ENCODE measurements at regions not wholly inside any gene's neighbourhood (a gene's known extent, or its start where the extent isn't known, plus 50 kb on each side); places are given as distances from the start of the nearest gene placed in this dataset.

DNA sequence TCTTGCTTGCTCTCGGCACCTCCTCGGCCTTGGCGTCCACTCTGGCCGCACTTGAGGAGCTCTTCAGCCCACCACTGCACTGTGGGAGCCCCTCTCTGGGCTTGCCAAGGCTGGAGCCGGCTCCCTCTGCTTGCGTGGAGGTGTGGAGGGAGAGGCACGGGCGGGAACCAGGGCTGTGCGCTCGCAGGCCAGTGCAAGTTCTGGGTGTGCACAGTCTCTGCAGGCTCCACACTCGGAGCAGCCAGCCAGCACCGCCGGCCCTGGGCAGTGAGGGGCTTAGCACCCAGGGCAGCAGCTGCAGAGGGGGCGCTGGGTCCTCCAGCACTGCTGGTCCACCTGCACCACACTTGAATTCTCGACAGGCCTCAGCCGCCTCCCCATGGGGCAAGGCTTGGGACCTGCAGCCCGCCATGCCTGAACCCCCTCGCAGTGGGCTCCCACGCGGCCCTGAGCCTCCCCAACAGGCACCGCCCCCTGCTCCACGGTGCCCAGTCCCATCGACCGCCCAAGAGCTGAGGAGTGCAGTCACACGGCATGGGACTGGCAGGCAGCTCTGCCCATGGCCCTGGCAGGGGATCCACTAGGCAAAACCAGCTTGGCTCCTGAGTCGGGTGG, 411.2 kb upstream of the CHAC2 start:
- TF ChIP-seq, protein P1, sequence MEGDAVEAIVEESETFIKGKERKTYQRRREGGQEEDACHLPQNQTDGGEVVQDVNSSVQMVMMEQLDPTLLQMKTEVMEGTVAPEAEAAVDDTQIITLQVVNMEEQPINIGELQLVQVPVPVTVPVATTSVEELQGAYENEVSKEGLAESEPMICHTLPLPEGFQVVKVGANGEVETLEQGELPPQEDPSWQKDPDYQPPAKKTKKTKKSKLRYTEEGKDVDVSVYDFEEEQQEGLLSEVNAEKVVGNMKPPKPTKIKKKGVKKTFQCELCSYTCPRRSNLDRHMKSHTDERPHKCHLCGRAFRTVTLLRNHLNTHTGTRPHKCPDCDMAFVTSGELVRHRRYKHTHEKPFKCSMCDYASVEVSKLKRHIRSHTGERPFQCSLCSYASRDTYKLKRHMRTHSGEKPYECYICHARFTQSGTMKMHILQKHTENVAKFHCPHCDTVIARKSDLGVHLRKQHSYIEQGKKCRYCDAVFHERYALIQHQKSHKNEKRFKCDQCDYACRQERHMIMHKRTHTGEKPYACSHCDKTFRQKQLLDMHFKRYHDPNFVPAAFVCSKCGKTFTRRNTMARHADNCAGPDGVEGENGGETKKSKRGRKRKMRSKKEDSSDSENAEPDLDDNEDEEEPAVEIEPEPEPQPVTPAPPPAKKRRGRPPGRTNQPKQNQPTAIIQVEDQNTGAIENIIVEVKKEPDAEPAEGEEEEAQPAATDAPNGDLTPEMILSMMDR (IDR thresholded peaks at IDR 0.05; ENCODE audit: low read depth, low read length, poor library complexity, severe bottlenecking) = no peak
- TF ChIP-seq EZH2phosphoT487 (IDR thresholded peaks at IDR 0.05; ENCODE audit: borderline replicate concordance, low read length) = no peak

Data from DOHH2 (cell line).